ENCODE measurements at regions not wholly inside any gene's neighbourhood (a gene's known extent, or its start where the extent isn't known, plus 50 kb on each side); places are given as distances from the start of the nearest gene placed in this dataset.

GRCh38 chr5:2631758-2632157 is 119.7 kb downstream of the IRX2 start:
- DNase-seq (ENCODE audit: extremely low read depth, low read depth): no peak
- H3K4me3 ChIP-seq (replicated peaks; ENCODE audit: low read depth, low read length): no peak overlapping the region
- TF ChIP-seq, protein P1, sequence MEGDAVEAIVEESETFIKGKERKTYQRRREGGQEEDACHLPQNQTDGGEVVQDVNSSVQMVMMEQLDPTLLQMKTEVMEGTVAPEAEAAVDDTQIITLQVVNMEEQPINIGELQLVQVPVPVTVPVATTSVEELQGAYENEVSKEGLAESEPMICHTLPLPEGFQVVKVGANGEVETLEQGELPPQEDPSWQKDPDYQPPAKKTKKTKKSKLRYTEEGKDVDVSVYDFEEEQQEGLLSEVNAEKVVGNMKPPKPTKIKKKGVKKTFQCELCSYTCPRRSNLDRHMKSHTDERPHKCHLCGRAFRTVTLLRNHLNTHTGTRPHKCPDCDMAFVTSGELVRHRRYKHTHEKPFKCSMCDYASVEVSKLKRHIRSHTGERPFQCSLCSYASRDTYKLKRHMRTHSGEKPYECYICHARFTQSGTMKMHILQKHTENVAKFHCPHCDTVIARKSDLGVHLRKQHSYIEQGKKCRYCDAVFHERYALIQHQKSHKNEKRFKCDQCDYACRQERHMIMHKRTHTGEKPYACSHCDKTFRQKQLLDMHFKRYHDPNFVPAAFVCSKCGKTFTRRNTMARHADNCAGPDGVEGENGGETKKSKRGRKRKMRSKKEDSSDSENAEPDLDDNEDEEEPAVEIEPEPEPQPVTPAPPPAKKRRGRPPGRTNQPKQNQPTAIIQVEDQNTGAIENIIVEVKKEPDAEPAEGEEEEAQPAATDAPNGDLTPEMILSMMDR (IDR thresholded peaks at IDR 0.05; ENCODE audit: low read depth, low read length, missing control alignments): no peak

GRCh38 chr5:2629045-2629444 is 122.4 kb downstream of the IRX2 start:
- no peak for DNase-seq (ENCODE audit: extremely low read depth, low read depth)
- TF ChIP-seq, protein P1 (IDR thresholded peaks at IDR 0.05; ENCODE audit: low read depth, low read length, missing control alignments): no peak
- no peak overlapping the region for H3K4me3 ChIP-seq (replicated peaks; ENCODE audit: low read depth, low read length)

DNA sequence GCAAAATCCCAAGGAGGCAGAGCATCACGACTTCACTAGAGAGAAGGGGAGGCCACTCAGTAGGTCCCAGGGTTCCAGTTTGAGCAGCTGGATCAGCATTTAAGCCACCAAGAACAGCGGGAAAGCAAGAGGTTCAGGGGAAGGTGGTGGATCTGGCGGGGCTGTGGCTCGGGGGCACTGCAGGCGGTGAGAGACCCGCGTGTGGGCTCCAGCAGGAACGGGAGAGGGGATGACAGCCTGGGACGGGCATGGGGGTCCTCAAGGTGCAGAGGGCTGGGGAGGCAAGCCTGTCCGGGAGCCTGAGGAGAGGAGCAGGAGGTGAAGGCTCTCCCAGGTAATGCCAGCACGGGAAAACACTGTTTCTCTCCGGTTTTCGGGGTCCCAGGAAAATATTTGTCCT is 123.6 kb downstream of the IRX2 start:
- TF ChIP-seq, protein P1 (IDR thresholded peaks at IDR 0.05; ENCODE audit: low read depth, low read length, missing control alignments): no peak
- DNase-seq (ENCODE audit: extremely low read depth, low read depth): no peak
- no peak overlapping the region for H3K4me3 ChIP-seq (replicated peaks; ENCODE audit: low read depth, low read length)

DNA sequence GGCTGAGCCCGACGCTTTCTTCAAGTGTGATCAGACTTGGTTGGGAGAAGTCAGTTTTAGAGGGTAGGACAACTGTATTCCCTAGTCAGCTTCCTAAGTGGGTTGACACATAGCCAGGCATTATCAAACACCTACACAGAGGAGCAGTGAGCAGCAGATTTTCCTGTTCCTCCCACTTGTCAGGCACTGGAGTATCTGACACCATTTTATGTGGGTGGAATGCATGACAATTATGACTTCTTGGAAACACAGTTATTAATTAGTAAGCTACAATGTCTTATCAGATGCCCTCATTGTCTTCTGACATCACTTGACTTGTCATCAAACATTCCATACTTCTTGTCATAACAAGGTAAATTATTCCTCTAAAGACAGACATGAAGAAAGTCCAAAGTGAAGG is 124.9 kb downstream of the IRX2 start:
- H3K4me3 ChIP-seq (replicated peaks; ENCODE audit: low read depth, low read length): no peak overlapping the region
- no peak for DNase-seq (ENCODE audit: extremely low read depth, low read depth)
- TF ChIP-seq, protein P1 (IDR thresholded peaks at IDR 0.05; ENCODE audit: low read depth, low read length, missing control alignments): no peak

- DNase-seq (ENCODE audit: extremely low read depth, low read depth): no peak
- TF ChIP-seq, protein P1 (IDR thresholded peaks at IDR 0.05; ENCODE audit: low read depth, low read length, missing control alignments): no peak
- H3K4me3 ChIP-seq (replicated peaks; ENCODE audit: low read depth, low read length): no peak overlapping the region
Measured at GRCh38 chr5:2622866-2623265, 128.6 kb downstream of the IRX2 start.

GRCh38 chr5:2621631-2622030 is 129.8 kb downstream of the IRX2 start:
- no peak for DNase-seq (ENCODE audit: extremely low read depth, low read depth)
- TF ChIP-seq, protein P1 (IDR thresholded peaks at IDR 0.05; ENCODE audit: low read depth, low read length, missing control alignments): no peak
- H3K4me3 ChIP-seq (replicated peaks; ENCODE audit: low read depth, low read length): no peak overlapping the region

- TF ChIP-seq, protein P1 (IDR thresholded peaks at IDR 0.05; ENCODE audit: low read depth, low read length, missing control alignments): no peak
- no peak overlapping the region for H3K4me3 ChIP-seq (replicated peaks; ENCODE audit: low read depth, low read length)
- DNase-seq (ENCODE audit: extremely low read depth, low read depth): no peak
Measured at GRCh38 chr5:2619216-2619615, 132.3 kb downstream of the IRX2 start.
